Activated CD8-positive, alpha-beta memory T cell treated with anti-CD3 and anti-CD28 coated beads, Interleukin-2, amount 10 ng/mL, durations not matched to agents 7 days and 5 days (primary cell): ENCODE measurements at regions not wholly inside any gene's neighbourhood (a gene's known extent, or its start where the extent isn't known, plus 50 kb on each side); places are given as distances from the start of the nearest gene placed in this dataset.

ENCODE experiments used
- ATAC-seq: fragments of 150-1000 bp; cut with Tn5 transposase; one replicate; pipeline ENCODE4 v1.10.0; 2021; ENCODE audit warnings: moderate library complexity
- CTCF ChIA-PET: fragments of 350-600 bp; sonication (Branson Sonifier 250); formaldehyde crosslinking; loops from one replicate; lab custom pipeline; 2021; ENCODE audit warnings: antibody characterized with exemption; lab: Charles Lee
- DNase-seq: peaks from one replicate; pipeline ENCODE4 v3.0.0-alpha.2; 2020
- H3K27ac Mint-ChIP-seq: one replicate; pipeline ENCODE4 v1.8.0; 2021; ENCODE audit warnings: mild to moderate bottlenecking, mixed read lengths
- H3K27me3 Mint-ChIP-seq: one replicate; pipeline ENCODE4 v1.8.0; 2021; ENCODE audit warnings: mixed read lengths
- H3K36me3 Mint-ChIP-seq: one replicate; pipeline ENCODE4 v1.8.0; 2021; ENCODE audit warnings: mild to moderate bottlenecking, mixed read lengths
- H3K4me1 Mint-ChIP-seq: one replicate; pipeline ENCODE4 v1.8.0; 2021; ENCODE audit warnings: mixed read lengths
- H3K4me3 Mint-ChIP-seq: one replicate; pipeline ENCODE4 v1.8.0; 2021; ENCODE audit warnings: mild to moderate bottlenecking, moderate library complexity, mixed read lengths
- H3K9me3 Mint-ChIP-seq: one replicate; pipeline ENCODE4 v1.8.0; 2022; ENCODE audit warnings: low read depth, mixed read lengths

DNA sequence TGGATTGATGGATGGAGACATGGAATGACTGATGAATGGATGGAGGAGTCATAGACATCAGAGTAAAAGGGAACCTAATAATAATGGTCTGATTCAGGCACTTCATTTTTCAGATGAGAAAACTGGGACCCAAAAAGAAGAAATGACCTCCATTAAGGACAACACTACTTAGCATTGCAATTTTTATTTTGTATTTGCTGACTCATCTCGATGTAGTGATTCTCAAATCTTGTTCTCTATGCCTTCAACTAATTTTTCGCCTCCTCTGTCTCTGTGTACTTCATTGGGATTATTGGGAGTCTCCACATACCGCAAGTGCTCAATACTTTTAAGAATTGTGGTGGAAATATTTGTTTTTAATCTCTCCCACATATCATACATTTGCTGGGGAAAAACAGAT, 446.2 kb upstream of the FSHR start:
- DNase-seq (no peak), ATAC-seq (no peak)
- Mint-ChIP-seq H3K4me3 (no peak overlapping the region), H3K36me3 (no peaks in the 10 kb centered on the region), H3K4me1 (no peaks in the 10 kb centered on the region), H3K9me3 (peaks cover 3% of the 10 kb centered on the region), H3K27ac (no peak overlapping the region), H3K27me3 (no peaks in the 10 kb centered on the region)
- CTCF ChIA-PET = no interaction called here

DNA sequence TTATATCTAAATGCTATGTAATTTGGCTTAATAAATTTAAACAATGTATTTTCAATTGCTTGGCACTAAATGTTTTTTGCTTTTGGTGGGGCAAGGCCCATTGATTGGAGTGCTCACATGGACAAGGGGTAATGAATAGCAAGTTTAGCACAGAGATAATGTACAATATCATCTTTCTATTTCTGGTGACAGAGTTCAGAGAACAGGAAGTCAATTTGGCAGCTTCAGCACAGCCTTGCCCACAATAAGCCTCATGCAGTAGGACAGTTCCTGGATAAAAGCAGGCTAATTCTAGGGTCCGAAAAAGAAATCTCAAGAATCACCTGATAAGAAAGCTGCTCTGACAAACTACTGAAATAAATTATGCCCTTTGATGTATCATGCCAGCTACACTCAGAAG, 443.9 kb upstream of the FSHR start:
- H3K4me3 Mint-ChIP-seq = no peak overlapping the region
- H3K27ac Mint-ChIP-seq = no peak overlapping the region
- DNase-seq = no peak
- no peaks in the 10 kb centered on the region for H3K27me3 Mint-ChIP-seq
- peaks cover 8% of the 10 kb centered on the region for H3K9me3 Mint-ChIP-seq
- CTCF ChIA-PET = no interaction called here
- no peak for ATAC-seq
- H3K4me1 Mint-ChIP-seq = no peaks in the 10 kb centered on the region
- H3K36me3 Mint-ChIP-seq = no peaks in the 10 kb centered on the region

DNA sequence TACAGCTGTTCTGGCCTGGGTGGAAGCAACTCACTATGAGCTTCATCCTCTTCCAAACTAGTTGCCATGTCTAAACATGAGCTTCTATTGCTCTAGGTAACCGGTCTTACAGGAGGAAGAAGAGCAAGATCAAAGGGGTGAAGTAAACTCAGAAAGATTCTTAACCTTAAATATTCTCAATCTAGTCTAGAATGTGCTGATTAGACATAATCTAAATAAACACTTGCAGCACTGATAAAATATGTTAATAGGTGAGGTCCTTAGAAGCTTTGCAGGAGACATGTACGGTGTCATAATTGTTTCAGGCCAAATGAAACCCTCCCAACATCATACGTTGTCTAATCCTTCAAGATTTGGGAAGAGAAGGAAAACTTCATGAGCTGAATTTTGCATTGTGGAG, 431.6 kb upstream of the FSHR start:
- ATAC-seq = no peak
- CTCF ChIA-PET = no interaction called here
- no peak overlapping the region for H3K27ac Mint-ChIP-seq
- no peaks in the 10 kb centered on the region for H3K36me3 Mint-ChIP-seq
- no peaks in the 10 kb centered on the region for H3K27me3 Mint-ChIP-seq
- DNase-seq = no peak
- no peaks in the 10 kb centered on the region for H3K4me1 Mint-ChIP-seq
- H3K4me3 Mint-ChIP-seq = no peak overlapping the region
- H3K9me3 Mint-ChIP-seq = peaks cover 2% of the 10 kb centered on the region

DNA sequence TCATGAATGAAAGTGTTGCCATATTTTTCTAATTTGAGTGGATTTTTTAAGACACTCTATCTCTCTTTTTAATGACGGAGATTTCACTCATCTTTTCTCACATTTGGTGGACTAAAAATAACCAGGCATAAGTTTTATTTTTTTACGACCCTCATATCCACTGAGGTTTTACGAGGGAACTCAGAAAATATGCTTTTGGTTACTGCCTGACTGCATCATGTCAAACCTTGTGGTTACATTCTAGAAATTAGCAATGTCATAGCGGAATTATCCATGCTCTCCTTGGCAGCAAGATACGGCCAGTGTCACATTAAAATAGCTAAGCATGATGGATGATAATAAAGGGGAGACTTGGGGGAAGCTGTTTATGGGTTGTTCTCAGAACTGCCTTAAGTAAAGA, 428.6 kb upstream of the FSHR start:
- no peak for DNase-seq
- Mint-ChIP-seq H3K27me3 (no peaks in the 10 kb centered on the region), H3K4me1 (no peaks in the 10 kb centered on the region), H3K36me3 (no peaks in the 10 kb centered on the region), H3K27ac (no peak overlapping the region), H3K4me3 (no peak overlapping the region), H3K9me3 (no peaks in the 10 kb centered on the region)
- no peak for ATAC-seq
- CTCF ChIA-PET = no interaction called here

DNA sequence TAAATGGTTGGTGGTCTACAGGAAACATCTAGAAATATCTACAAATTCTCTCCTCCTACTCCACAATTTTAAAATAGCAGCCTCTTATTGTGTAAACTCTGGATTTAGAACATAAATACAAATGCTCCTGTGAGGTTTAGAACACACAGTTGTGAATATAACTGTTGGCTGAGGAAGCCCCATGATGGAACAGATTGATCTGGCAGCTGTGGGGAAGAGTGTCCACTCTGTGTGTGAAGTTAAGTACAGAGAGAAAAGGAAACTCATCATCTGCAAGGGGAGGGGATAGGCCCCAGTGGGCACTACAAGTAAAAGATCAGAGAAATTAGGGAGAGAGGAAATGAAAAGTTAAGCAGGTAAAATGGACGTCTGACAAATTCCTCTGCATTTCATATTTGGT, 422.7 kb upstream of the FSHR start:
- ATAC-seq (no peak), DNase-seq (no peak)
- H3K4me1 Mint-ChIP-seq = no peaks in the 10 kb centered on the region
- no peak overlapping the region for H3K27ac Mint-ChIP-seq
- H3K27me3 Mint-ChIP-seq = no peaks in the 10 kb centered on the region
- no peak overlapping the region for H3K4me3 Mint-ChIP-seq
- H3K9me3 Mint-ChIP-seq = peaks cover under 1% of the 10 kb centered on the region
- CTCF ChIA-PET = no interaction called here
- H3K36me3 Mint-ChIP-seq = no peaks in the 10 kb centered on the region

DNA sequence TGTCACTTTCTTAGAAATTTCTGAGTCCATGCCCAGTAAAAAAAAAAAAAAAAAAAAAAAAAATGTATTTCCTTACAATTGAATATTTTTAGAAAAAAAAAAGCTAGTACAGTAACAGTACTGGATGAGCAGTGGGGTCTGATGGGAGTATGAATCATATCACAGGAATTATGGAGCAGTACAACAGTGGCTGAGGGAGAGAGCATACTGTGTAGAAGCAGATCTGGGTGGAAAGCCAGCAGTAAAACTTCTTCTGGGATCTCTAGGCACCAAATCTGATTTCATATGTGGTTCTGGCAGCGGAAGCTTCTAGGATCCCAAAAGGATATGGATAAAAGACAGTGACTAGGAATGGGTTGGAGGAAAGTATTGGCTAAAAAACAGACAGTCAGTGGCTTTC, 414.9 kb upstream of the FSHR start:
- no peak overlapping the region for H3K4me3 Mint-ChIP-seq
- peaks cover 5% of the 10 kb centered on the region for H3K9me3 Mint-ChIP-seq
- CTCF ChIA-PET = no interaction called here

DNA sequence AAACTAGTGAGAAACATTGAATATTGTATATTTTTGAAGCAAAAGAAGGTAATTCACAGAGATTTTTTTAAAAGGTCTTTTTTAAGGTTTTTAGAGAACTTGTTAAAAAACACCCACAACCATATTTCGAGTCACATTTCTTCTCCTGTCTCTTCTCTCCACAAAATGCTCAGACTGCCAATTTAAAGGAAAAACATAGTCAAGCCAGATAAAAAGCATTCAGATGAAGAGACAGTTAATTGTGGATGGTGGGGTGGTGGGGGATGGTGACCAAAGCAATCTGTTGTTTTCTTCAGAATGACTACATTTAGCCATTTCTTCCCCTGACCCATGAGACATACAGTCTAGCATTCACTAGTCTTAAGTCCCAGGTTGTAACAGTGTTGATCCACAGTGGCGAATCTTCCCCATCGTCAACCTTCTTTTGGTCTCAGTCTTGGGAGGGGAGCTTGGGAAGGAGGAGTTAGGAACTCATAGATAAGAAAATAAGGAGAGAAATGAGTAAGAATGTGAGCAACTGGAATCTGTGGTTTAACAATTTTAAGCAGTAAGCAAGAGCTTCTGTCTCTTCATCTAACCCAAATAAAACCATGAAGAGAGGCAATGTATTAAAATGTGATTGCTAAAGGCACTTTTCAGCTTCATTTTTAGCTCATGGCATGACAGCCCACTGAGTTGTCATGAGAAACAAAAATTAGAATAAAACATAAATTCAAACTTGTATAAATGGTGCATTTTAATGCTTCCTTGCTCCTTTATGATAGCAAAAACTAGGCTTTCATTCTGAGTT, 413.7 kb upstream of the FSHR start:
- Mint-ChIP-seq H3K27me3 (no peaks in the 10 kb centered on the region), H3K9me3 (peaks cover 5% of the 10 kb centered on the region), H3K4me1 (no peaks in the 10 kb centered on the region), H3K36me3 (no peaks in the 10 kb centered on the region), H3K27ac (no peak overlapping the region), H3K4me3 (no peak overlapping the region)
- ATAC-seq (no peak), DNase-seq (no peak)
- CTCF ChIA-PET = no interaction called here

More for the DNA sequence above, 414.9 kb upstream of the FSHR start:
- H3K27ac Mint-ChIP-seq = no peak overlapping the region
- no peaks in the 10 kb centered on the region for H3K36me3 Mint-ChIP-seq
- no peak for DNase-seq
- no peaks in the 10 kb centered on the region for H3K27me3 Mint-ChIP-seq
- no peak for ATAC-seq
- no peaks in the 10 kb centered on the region for H3K4me1 Mint-ChIP-seq

DNA sequence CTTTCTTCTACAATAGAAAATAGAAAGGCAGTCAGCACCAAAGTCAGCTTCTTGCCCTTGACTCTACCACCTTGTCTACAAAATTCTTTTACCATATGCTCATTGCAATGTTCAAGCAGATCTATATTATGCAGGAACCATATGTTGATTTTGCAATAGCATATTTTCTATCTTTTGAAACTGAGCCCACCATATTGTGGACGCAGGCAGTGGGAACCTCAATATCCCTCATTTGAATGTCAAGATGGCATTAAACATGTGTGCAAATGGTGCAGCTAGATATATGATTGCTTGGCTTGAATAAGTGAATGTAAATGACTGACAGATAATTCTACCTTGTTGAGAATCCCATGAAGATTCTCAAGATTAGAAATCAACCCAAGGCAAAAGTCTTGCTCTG, 412.7 kb upstream of the FSHR start:
- DNase-seq (no peak), ATAC-seq (no peak)
- Mint-ChIP-seq H3K27me3 (no peaks in the 10 kb centered on the region), H3K36me3 (no peaks in the 10 kb centered on the region), H3K27ac (no peak overlapping the region), H3K4me1 (no peaks in the 10 kb centered on the region), H3K4me3 (no peak overlapping the region), H3K9me3 (peaks cover 5% of the 10 kb centered on the region)
- CTCF ChIA-PET = no interaction called here

DNA sequence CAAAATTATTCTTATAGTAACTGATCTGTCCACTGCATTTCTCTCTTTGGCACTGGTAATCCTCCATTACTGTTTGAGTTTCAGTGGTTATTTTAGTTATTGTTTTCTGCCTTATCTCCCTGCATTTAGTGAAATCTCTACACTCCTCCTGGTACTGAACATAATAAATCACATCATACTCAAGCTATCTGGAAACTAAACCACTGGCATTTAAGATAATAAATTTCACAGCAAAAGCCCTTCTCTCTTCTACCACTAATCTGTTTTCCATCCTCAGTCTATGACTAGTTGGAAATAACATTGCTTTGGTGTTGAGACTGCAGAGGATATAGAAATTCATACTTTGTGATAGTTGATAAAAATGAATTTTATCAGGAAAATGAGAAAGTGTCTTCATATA, 399.3 kb upstream of the FSHR start:
- DNase-seq (no peak), ATAC-seq (no peak)
- Mint-ChIP-seq H3K36me3 (no peaks in the 10 kb centered on the region), H3K27ac (no peak overlapping the region), H3K9me3 (peaks cover 4% of the 10 kb centered on the region), H3K4me1 (no peaks in the 10 kb centered on the region), H3K4me3 (no peak overlapping the region), H3K27me3 (no peaks in the 10 kb centered on the region)
- CTCF ChIA-PET = no interaction called here

DNA sequence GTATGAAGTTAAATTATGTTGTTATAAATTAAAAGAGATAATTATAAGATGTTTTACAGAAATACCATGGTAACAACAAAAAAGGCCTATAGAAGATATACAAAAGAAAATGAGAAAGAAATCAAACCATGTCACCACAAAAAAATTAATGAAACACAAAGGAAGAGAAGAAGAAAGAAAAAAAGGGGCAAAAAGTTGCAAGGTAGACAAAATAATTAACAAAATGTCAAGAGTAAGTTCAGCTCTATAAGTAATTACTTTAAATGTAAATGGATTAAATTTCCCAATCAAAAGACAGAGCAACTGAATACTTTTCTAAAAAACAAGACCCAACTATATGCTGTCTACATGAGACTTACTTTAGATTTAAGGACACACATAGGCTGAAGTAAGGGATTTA, 378.4 kb upstream of the FSHR start:
- CTCF ChIA-PET = no interaction called here
- Mint-ChIP-seq H3K9me3 (peaks cover 27% of the 10 kb centered on the region), H3K36me3 (no peaks in the 10 kb centered on the region), H3K27ac (no peak overlapping the region), H3K4me1 (no peaks in the 10 kb centered on the region), H3K4me3 (no peak overlapping the region), H3K27me3 (no peaks in the 10 kb centered on the region)
- DNase-seq (no peak), ATAC-seq (no peak)

DNA sequence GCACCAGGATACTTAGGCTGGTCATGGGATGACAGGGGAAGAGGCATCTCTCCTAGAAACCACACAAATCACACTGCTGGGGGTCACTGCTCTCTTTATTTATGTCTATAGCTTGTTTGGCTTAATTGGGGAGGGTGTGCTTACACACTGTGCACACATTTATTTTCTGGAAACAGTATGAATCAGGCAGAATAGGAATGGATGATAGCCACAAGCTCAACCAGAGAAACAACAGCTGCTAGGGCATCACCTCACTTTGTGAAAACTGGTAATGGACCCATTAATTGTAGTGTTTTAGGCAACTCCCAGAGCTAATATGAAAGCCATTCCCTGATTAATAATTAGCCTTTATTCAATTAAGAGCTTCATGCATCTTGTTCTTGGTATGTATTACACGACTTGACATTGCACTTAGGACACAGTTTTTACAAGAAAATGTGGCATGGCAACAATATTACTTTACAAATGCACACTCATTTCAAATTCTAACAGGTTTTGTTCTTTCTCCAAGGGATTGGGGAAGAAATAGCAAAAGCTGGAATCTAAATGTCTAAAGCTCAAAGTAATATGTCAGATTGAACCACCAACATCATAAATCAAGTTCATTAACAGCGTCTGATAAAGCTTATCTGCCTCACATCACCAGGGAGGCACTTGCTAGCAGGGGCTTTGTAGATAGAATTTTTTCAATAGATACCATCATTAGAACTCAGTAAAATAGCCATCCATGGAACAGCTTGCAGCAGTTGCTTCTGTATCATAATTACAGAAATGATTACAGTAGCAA, 361.9 kb upstream of the FSHR start:
- Mint-ChIP-seq H3K27ac (no peak overlapping the region), H3K4me3 (no peak overlapping the region), H3K36me3 (no peaks in the 10 kb centered on the region), H3K27me3 (no peaks in the 10 kb centered on the region), H3K9me3 (peaks cover 15% of the 10 kb centered on the region), H3K4me1 (no peaks in the 10 kb centered on the region)
- CTCF ChIA-PET = no interaction called here
- ATAC-seq (no peak), DNase-seq (no peak)

DNA sequence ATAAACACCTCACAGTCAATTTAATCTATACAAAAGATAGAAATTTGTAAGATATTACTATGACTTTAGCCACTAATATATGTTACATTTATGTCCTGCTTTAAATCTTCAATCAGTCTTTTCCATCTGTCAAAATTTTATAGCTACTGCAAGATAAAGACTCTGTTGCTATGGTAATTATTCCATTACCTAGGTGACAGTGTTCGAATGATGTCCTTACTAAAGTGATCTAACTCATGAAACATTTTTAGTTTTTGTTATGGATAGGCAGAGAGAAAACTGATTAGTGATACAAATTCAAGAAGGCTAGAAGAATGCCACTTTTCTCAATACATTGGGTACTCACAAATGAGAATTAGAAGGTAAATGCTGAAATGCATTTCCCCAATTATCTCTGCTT, 359.9 kb upstream of the FSHR start:
- no peak overlapping the region for H3K27ac Mint-ChIP-seq
- no peaks in the 10 kb centered on the region for H3K4me1 Mint-ChIP-seq
- no peaks in the 10 kb centered on the region for H3K27me3 Mint-ChIP-seq
- ATAC-seq = no peak
- DNase-seq = no peak
- CTCF ChIA-PET = no interaction called here
- no peak overlapping the region for H3K4me3 Mint-ChIP-seq
- H3K36me3 Mint-ChIP-seq = no peaks in the 10 kb centered on the region
- peaks cover 7% of the 10 kb centered on the region for H3K9me3 Mint-ChIP-seq

DNA sequence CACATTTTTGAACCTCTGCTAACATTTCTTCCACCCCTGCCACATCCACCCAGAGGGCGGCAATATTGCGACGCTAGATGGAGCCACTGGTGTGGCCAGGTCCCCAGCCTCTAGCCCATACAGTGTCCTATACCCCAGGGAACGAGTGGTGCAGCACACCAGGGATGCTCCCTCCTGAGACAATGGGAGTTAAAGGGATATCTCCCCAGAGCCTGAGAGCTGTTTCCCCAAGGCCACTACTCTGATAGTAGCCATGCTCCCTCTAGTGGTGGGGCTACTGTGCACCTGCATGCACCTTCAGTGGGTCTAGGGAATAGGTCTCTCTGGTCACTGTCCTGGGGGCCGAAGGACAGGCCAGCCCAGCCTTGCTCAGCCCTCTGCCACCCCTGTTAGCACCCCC, 336.4 kb upstream of the FSHR start:
- no peaks in the 10 kb centered on the region for H3K27me3 Mint-ChIP-seq
- CTCF ChIA-PET = no interaction called here
- no peak overlapping the region for H3K4me3 Mint-ChIP-seq
- no peak overlapping the region for H3K27ac Mint-ChIP-seq
- ATAC-seq (no peak), DNase-seq (no peak)
- no peaks in the 10 kb centered on the region for H3K4me1 Mint-ChIP-seq
- H3K36me3 Mint-ChIP-seq = no peaks in the 10 kb centered on the region
- H3K9me3 Mint-ChIP-seq = peaks cover 4% of the 10 kb centered on the region

DNA sequence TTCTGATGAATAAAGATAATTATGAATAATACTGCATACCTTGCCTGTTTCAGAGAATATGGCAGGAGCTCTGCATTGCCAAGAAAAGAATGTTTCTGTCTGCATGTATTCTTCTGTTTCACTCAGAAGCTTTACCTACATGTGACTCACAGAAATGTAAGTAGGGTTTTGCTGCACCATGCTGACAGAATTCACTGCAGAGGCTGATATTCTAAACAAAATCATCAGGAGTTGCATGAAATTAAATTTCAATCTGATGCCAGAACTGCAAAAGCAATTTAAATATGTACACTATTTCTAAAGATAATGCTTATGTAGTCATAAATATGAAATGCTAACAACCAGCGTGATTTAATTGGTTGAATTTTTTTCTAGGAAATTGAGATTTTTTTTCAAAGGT, 332.8 kb upstream of the FSHR start:
- CTCF ChIA-PET = no interaction called here
- no peak overlapping the region for H3K4me3 Mint-ChIP-seq
- H3K4me1 Mint-ChIP-seq = no peaks in the 10 kb centered on the region
- H3K36me3 Mint-ChIP-seq = no peaks in the 10 kb centered on the region
- no peak for ATAC-seq
- H3K27ac Mint-ChIP-seq = no peak overlapping the region
- peaks cover 6% of the 10 kb centered on the region for H3K9me3 Mint-ChIP-seq
- no peaks in the 10 kb centered on the region for H3K27me3 Mint-ChIP-seq
- DNase-seq = no peak
